ENCODE measurements at regions not wholly inside any gene's neighbourhood (a gene's known extent, or its start where the extent isn't known, plus 50 kb on each side); places are given as distances from the start of the nearest gene placed in this dataset.

DNA sequence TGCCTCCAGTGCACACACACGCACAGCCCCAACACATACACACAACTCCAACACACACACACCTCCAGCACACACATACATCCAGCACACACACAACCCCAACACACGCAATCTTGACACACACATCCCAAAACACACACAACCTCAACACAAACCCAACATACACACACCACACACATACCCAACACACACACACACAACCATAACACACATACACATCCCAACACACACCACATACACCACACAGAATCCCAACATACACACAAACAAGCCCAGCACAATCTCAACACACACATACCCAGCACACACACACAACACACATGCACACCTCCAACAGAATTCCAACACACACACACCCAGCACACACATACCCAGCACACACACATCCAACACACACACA lies 301.1 kb downstream of the ABCC12 start (continued):
- TF ChIP-seq CBX5 (IDR thresholded peaks at IDR 0.05; ENCODE audit: low read depth, low read length): no peak
